ENCODE measurements at regions not wholly inside any gene's neighbourhood (a gene's known extent, or its start where the extent isn't known, plus 50 kb on each side); places are given as distances from the start of the nearest gene placed in this dataset.

GRCh38 chr5:18325431-18325830 lies 691.2 kb downstream of the TAF11L14 start:
- no peak for TF ChIP-seq CTCF (IDR thresholded peaks at IDR 0.05)
- ATAC-seq (ENCODE audit: low read depth), result no peak
- H3K9me3 Mint-ChIP-seq, result peaks cover 5% of the 10 kb centered on the region
- H3K27me3 Mint-ChIP-seq, result peaks cover 4% of the 10 kb centered on the region
- no peak overlapping the region for H3K4me3 Mint-ChIP-seq
- H3K4me1 Mint-ChIP-seq, result no peaks in the 10 kb centered on the region
- H3K36me3 Mint-ChIP-seq (ENCODE audit: low read depth), result no peaks in the 10 kb centered on the region
- ChIA-PET POLR2A (no interaction called here), CTCF (no interaction called here)
- no peak for DNase-seq
- no peak overlapping the region for H3K27ac Mint-ChIP-seq
- intact Hi-C loops (cut with micrococcal nuclease), result no loop called here

DNA sequence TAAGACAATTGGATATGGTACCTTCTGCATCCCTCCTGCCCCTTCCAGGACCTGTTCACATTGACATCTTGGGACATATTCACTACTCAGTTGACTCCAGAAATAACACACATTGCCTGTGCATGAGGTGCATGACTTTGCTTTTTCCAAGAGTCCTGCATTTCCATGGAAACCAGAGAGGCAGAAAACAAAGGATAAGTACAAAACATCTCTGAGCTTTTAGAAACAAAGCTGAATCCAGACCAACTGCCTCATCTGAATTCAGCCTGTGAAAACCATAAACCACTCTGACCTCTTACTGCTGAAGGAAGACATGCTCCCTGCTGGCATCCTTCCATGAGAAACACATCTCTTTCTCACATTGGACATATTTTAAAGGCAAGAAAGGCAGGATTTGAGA lies 695.1 kb downstream of the TAF11L14 start:
- POLR2A ChIA-PET, result no interaction called here
- Mint-ChIP-seq H3K27me3 (peaks cover 4% of the 10 kb centered on the region), H3K9me3 (peaks cover 18% of the 10 kb centered on the region), H3K4me3 (no peak overlapping the region), H3K36me3 (ENCODE audit: low read depth) (no peaks in the 10 kb centered on the region), H3K27ac (no peak overlapping the region), H3K4me1 (no peaks in the 10 kb centered on the region)
- no peak for DNase-seq
- CTCF ChIA-PET, result no interaction called here
- intact Hi-C loops (cut with micrococcal nuclease), result no loop called here
- no peak for ATAC-seq (ENCODE audit: low read depth)
- no peak for TF ChIP-seq CTCF (IDR thresholded peaks at IDR 0.05)

GRCh38 chr5:18333841-18334240 lies 699.6 kb downstream of the TAF11L14 start:
- ATAC-seq (ENCODE audit: low read depth), result no peak
- no peak for TF ChIP-seq CTCF (IDR thresholded peaks at IDR 0.05)
- Mint-ChIP-seq H3K36me3 (ENCODE audit: low read depth) (no peaks in the 10 kb centered on the region), H3K4me3 (no peak overlapping the region), H3K27ac (no peak overlapping the region), H3K9me3 (peaks cover 13% of the 10 kb centered on the region), H3K4me1 (no peaks in the 10 kb centered on the region), H3K27me3 (no peaks in the 10 kb centered on the region)
- POLR2A ChIA-PET, result no interaction called here
- no peak for DNase-seq
- intact Hi-C loops (cut with micrococcal nuclease), result no loop called here
- CTCF ChIA-PET, result no interaction called here

GRCh38 chr5:18334949-18335348 lies 700.7 kb downstream of the TAF11L14 start:
- Mint-ChIP-seq H3K9me3 (peaks cover 13% of the 10 kb centered on the region), H3K27me3 (no peaks in the 10 kb centered on the region), H3K36me3 (ENCODE audit: low read depth) (no peaks in the 10 kb centered on the region), H3K27ac (no peak overlapping the region), H3K4me3 (no peak overlapping the region), H3K4me1 (no peaks in the 10 kb centered on the region)
- no peak for TF ChIP-seq CTCF (IDR thresholded peaks at IDR 0.05)
- DNase-seq, result no peak
- CTCF ChIA-PET, result no interaction called here
- POLR2A ChIA-PET, result no interaction called here
- intact Hi-C loops (cut with micrococcal nuclease), result no loop called here
- no peak for ATAC-seq (ENCODE audit: low read depth)

GRCh38 chr5:18354828-18355227 lies 720.6 kb downstream of the TAF11L14 start:
- no peak for DNase-seq
- CTCF ChIA-PET, result no interaction called here
- TF ChIP-seq CTCF (IDR thresholded peaks at IDR 0.05), result no peak
- H3K36me3 Mint-ChIP-seq (ENCODE audit: low read depth), result no peaks in the 10 kb centered on the region
- H3K27ac Mint-ChIP-seq, result no peak overlapping the region
- ATAC-seq (ENCODE audit: low read depth), result no peak
- H3K4me3 Mint-ChIP-seq, result no peak overlapping the region
- H3K4me1 Mint-ChIP-seq, result no peaks in the 10 kb centered on the region
- H3K9me3 Mint-ChIP-seq, result peaks cover 2% of the 10 kb centered on the region
- intact Hi-C loops (cut with micrococcal nuclease), result no loop called here
- POLR2A ChIA-PET, result no interaction called here
- no peaks in the 10 kb centered on the region for H3K27me3 Mint-ChIP-seq

All from activated B cell treated with CpG ODN at 0.5 μM for 24 hours (primary cell).